Activated B cell treated with CpG ODN at 0.5 μM for 24 hours (primary cell): ENCODE measurements at regions not wholly inside any gene's neighbourhood (a gene's known extent, or its start where the extent isn't known, plus 50 kb on each side); places are given as distances from the start of the nearest gene placed in this dataset.

Experiments
- ATAC-seq: fragments of 200-7000 bp; cut with Tn5 transposase; one replicate; pipeline ENCODE4 v1.10.0; 2021; ENCODE audit warnings: low read depth, mild to moderate bottlenecking, moderate library complexity
- CTCF ChIA-PET: fragments of 350-600 bp; sonication (Branson Sonifier 250); formaldehyde crosslinking; loops from one replicate; lab custom pipeline; 2021; ENCODE audit warnings: antibody characterized with exemption; lab: Charles Lee
- POLR2A ChIA-PET: fragments of 350-600 bp; sonication (Branson Sonifier 250); formaldehyde crosslinking; loops from one replicate; lab custom pipeline; 2021; ENCODE audit warnings: antibody characterized with exemption; lab: Charles Lee
- DNase-seq: peaks from one replicate; pipeline ENCODE4 v3.0.0; 2022
- H3K27ac Mint-ChIP-seq: one replicate; pipeline ENCODE4 v1.8.0; 2020; ENCODE audit warnings: mixed read lengths
- H3K27me3 Mint-ChIP-seq: one replicate; pipeline ENCODE4 v1.8.0; 2021; ENCODE audit warnings: mixed read lengths
- H3K36me3 Mint-ChIP-seq: one replicate; pipeline ENCODE4 v1.8.0; 2021; ENCODE audit warnings: low read depth, mixed read lengths
- H3K4me1 Mint-ChIP-seq: one replicate; pipeline ENCODE4 v1.8.0; 2021; ENCODE audit warnings: mixed read lengths
- H3K4me3 Mint-ChIP-seq: one replicate; pipeline ENCODE4 v1.8.0; 2020; ENCODE audit warnings: mild to moderate bottlenecking, mixed read lengths
- H3K9me3 Mint-ChIP-seq: one replicate; pipeline ENCODE4 v1.8.0; 2020; ENCODE audit warnings: mixed read lengths
- CTCF ChIP-seq: fragments of 200-600 bp; IDR thresholded peaks from one replicate; pipeline ENCODE4 v1.8.0; 2022; ENCODE audit warnings: antibody characterized with exemption, mild to moderate bottlenecking
- intact Hi-C: fragments of 100-400 bp; cut with micrococcal nuclease; formaldehyde crosslinking; loops from one replicate; pipeline ENCODE4 v1.15.1; 2024

- no peak for ATAC-seq
Observed at GRCh38 chr4:173761938-173762337, 231.9 kb upstream of the HAND2 start.

GRCh38 chr4:173761236-173761635, 231.2 kb upstream of the HAND2 start:
- Mint-ChIP-seq H3K27ac (no peak overlapping the region), H3K27me3 (no peaks in the 10 kb centered on the region), H3K4me3 (no peak overlapping the region), H3K9me3 (no peaks in the 10 kb centered on the region), H3K4me1 (no peaks in the 10 kb centered on the region), H3K36me3 (no peaks in the 10 kb centered on the region)
- intact Hi-C loops: no loop called here
- no peak for DNase-seq
- ATAC-seq: no peak
- POLR2A ChIA-PET: no interaction called here
- CTCF ChIA-PET: no interaction called here
- TF ChIP-seq CTCF: no peak

More at GRCh38 chr4:173761938-173762337, 231.9 kb upstream of the HAND2 start:
- Mint-ChIP-seq H3K9me3 (no peaks in the 10 kb centered on the region), H3K36me3 (no peaks in the 10 kb centered on the region), H3K27ac (no peak overlapping the region), H3K4me1 (no peaks in the 10 kb centered on the region), H3K27me3 (no peaks in the 10 kb centered on the region), H3K4me3 (no peak overlapping the region)
- DNase-seq: no peak
- CTCF ChIA-PET: no interaction called here
- no peak for TF ChIP-seq CTCF
- POLR2A ChIA-PET: no interaction called here
- intact Hi-C loops: no loop called here

GRCh38 chr4:173758132-173758531, 228.1 kb upstream of the HAND2 start:
- DNase-seq: no peak
- no peak for ATAC-seq
- Mint-ChIP-seq H3K9me3 (no peaks in the 10 kb centered on the region), H3K36me3 (no peaks in the 10 kb centered on the region), H3K4me1 (no peaks in the 10 kb centered on the region), H3K4me3 (no peak overlapping the region), H3K27ac (no peak overlapping the region), H3K27me3 (no peaks in the 10 kb centered on the region)
- CTCF ChIA-PET: no interaction called here
- TF ChIP-seq CTCF: no peak
- intact Hi-C loops: no loop called here
- POLR2A ChIA-PET: no interaction called here

- no peaks in the 10 kb centered on the region for H3K36me3 Mint-ChIP-seq
- intact Hi-C loops: no loop called here
- H3K27ac Mint-ChIP-seq: no peak overlapping the region
- H3K9me3 Mint-ChIP-seq: no peaks in the 10 kb centered on the region
- no peak overlapping the region for H3K4me3 Mint-ChIP-seq
- TF ChIP-seq CTCF: no peak
- no peaks in the 10 kb centered on the region for H3K27me3 Mint-ChIP-seq
- POLR2A ChIA-PET: no interaction called here
- CTCF ChIA-PET: no interaction called here
- no peaks in the 10 kb centered on the region for H3K4me1 Mint-ChIP-seq
- ATAC-seq (no peak), DNase-seq (no peak)
Observed at GRCh38 chr4:173753408-173753807, 223.4 kb upstream of the HAND2 start.

GRCh38 chr4:173752610-173753230, 222.7 kb upstream of the HAND2 start:
- ChIA-PET POLR2A (no interaction called here), CTCF (no interaction called here)
- Mint-ChIP-seq H3K4me3 (no peak overlapping the region), H3K36me3 (no peaks in the 10 kb centered on the region), H3K4me1 (no peaks in the 10 kb centered on the region), H3K27me3 (no peaks in the 10 kb centered on the region), H3K9me3 (no peaks in the 10 kb centered on the region), H3K27ac (no peak overlapping the region)
- no peak for TF ChIP-seq CTCF
- ATAC-seq (no peak), DNase-seq (no peak)
- intact Hi-C loops: no loop called here
